IMR-90 (cell line): ENCODE measurements at regions not wholly inside any gene's neighbourhood (a gene's known extent, or its start where the extent isn't known, plus 50 kb on each side); places are given as distances from the start of the nearest gene placed in this dataset.

ENCODE experiments used
- ATAC-seq: fragments of 200-7000 bp; cut with Tn5 transposase; 2 replicates; pipeline ENCODE4 v1.9.1; 2020; ENCODE audit warnings: low read depth, mild to moderate bottlenecking, moderate library complexity
- BruUV-seq: library from RNA; stranded (reverse); fragments of 400-500 nt; replicated peaks from 2 replicates; lab custom pipeline; 2021; lab: Mats Ljungman, UMichigan
- CTCF ChIA-PET: fragments of 300-600 bp; formaldehyde crosslinking; extraction: SDS; loops from one replicate; lab custom pipeline; 2021; ENCODE audit warnings: antibody characterized with exemption; lab: Yijun Ruan, JAX
- POLR2A ChIA-PET: fragments of 300-600 bp; sonication (Branson Sonifier 250); formaldehyde crosslinking; loops from one replicate; lab custom pipeline; 2022; ENCODE audit warnings: antibody characterized with exemption; ENCODE audit not compliant: unreplicated experiment; lab: Charles Lee
- DNase-seq: peaks from one replicate; pipeline ENCODE4 v3.0.0; 2013
- H2AFZ ChIP-seq: replicated peaks from 2 replicates; pipeline ENCODE3; 2013; ENCODE audit warnings: low read length, mild to moderate bottlenecking; ENCODE audit not compliant: poor library complexity
- H2AK5ac ChIP-seq: 2 replicates; pipeline ENCODE4 v1.6.1; 2013; ENCODE audit warnings: low read depth, low read length, inconsistent platforms
- H2AK9ac ChIP-seq: replicated peaks from 2 replicates; pipeline ENCODE3; 2013; ENCODE audit warnings: mild to moderate bottlenecking, low read depth, low read length, moderate library complexity; ENCODE audit not compliant: poor library complexity
- H2BK120ac ChIP-seq: 2 replicates; pipeline ENCODE4 v1.6.1; 2013; ENCODE audit warnings: low read depth, low read length, inconsistent platforms
- H2BK15ac ChIP-seq: 3 replicates; pipeline ENCODE4 v1.6.1; 2013; ENCODE audit warnings: low read depth, low read length, inconsistent platforms
- H2BK20ac ChIP-seq: 2 replicates; pipeline ENCODE4 v1.6.1; 2013; ENCODE audit warnings: low read depth, mild to moderate bottlenecking, inconsistent platforms, low read length, moderate library complexity
- H2BK5ac ChIP-seq: 2 replicates; pipeline ENCODE4 v1.6.1; 2013; ENCODE audit warnings: mild to moderate bottlenecking, low read depth, low read length, inconsistent platforms; ENCODE audit not compliant: poor library complexity, severe bottlenecking
- H3K14ac ChIP-seq: replicated peaks from 2 replicates; pipeline ENCODE4 v1.6.1; 2013; ENCODE audit warnings: low read depth, low read length, inconsistent platforms
- H3K18ac ChIP-seq: 2 replicates; pipeline ENCODE4 v1.6.1; 2013; ENCODE audit warnings: low read depth, low read length, control low read depth
- H3K23ac ChIP-seq: 2 replicates; pipeline ENCODE4 v1.6.1; 2013; ENCODE audit warnings: low read depth, low read length, inconsistent platforms
- H3K27ac ChIP-seq: 2 replicates; pipeline ENCODE4 v1.5.1; 2013; ENCODE audit warnings: mild to moderate bottlenecking, control low read depth, low read length; ENCODE audit not compliant: insufficient read depth
- H3K27me3 ChIP-seq: 2 replicates; pipeline ENCODE4 v1.6.1; 2013; ENCODE audit warnings: low read length; ENCODE audit not compliant: control insufficient read depth, insufficient read depth
- H3K36me3 ChIP-seq: 2 replicates; pipeline ENCODE4 v1.6.1; 2013; ENCODE audit warnings: low read length, mixed read lengths; ENCODE audit not compliant: control insufficient read depth, insufficient read depth
- H3K4ac ChIP-seq: 2 replicates; pipeline ENCODE4 v1.6.1; 2013; ENCODE audit warnings: low read depth, low read length, inconsistent platforms
- H3K4me1 ChIP-seq: 2 replicates; pipeline ENCODE4 v1.6.1; 2013; ENCODE audit warnings: low read length, mixed read lengths; ENCODE audit not compliant: control insufficient read depth, insufficient read depth
- H3K4me2 ChIP-seq: 2 replicates; pipeline ENCODE4 v1.6.1; 2013; ENCODE audit warnings: low read depth, mild to moderate bottlenecking, control low read depth, low read length, moderate library complexity
- H3K4me3 ChIP-seq: 2 replicates; pipeline ENCODE4 v1.5.1; 2013; ENCODE audit warnings: low read depth, mild to moderate bottlenecking, control low read depth, low read length, moderate library complexity; ENCODE audit not compliant: insufficient read depth
- H3K56ac ChIP-seq: 2 replicates; pipeline ENCODE4 v1.6.1; 2013; ENCODE audit warnings: low read length, inconsistent platforms; ENCODE audit not compliant: insufficient read depth; ENCODE audit errors: extremely low read depth
- H3K79me1 ChIP-seq, 2 experiments: 2 replicates each; pipeline ENCODE4 v1.6.1; 2013; ENCODE audit warnings: low read length in 2 of 2, inconsistent platforms in 1 of 2, low read depth in 1 of 2
- H3K9ac ChIP-seq: 2 replicates; pipeline ENCODE4 v1.6.1; 2013; ENCODE audit warnings: low read depth, low read length, control low read depth
- H3K9me1 ChIP-seq: 2 replicates; pipeline ENCODE4 v1.6.1; 2013; ENCODE audit warnings: low read length, inconsistent platforms; ENCODE audit not compliant: insufficient read depth
- H3K9me3 ChIP-seq: 2 replicates; pipeline ENCODE4 v1.6.1; 2013; ENCODE audit warnings: low read length; ENCODE audit not compliant: control insufficient read depth, insufficient read depth
- H4K20me1 ChIP-seq: 2 replicates; pipeline ENCODE4 v1.6.1; 2013; ENCODE audit warnings: low read length, inconsistent platforms; ENCODE audit not compliant: insufficient read depth
- H4K5ac ChIP-seq: 2 replicates; pipeline ENCODE4 v1.6.1; 2013; ENCODE audit warnings: mild to moderate bottlenecking, low read depth, low read length, control low read depth
- H4K8ac ChIP-seq, 2 experiments: 2 replicates each; pipeline ENCODE4 v1.6.1; 2013; ENCODE audit warnings: low read depth in 2 of 2, low read length in 2 of 2, control low read depth in 1 of 2, inconsistent platforms in 1 of 2
- H4K91ac ChIP-seq: 2 replicates; pipeline ENCODE4 v1.6.1; 2013; ENCODE audit warnings: low read depth, low read length, inconsistent platforms; ENCODE audit not compliant: insufficient read depth
- BHLHE40 ChIP-seq: fragments of 150-350 bp; IDR thresholded peaks from 2 replicates; pipeline ENCODE4 v1.6.1; 2016; ENCODE audit warnings: mild to moderate bottlenecking, low read depth, low read length
- CEBPB ChIP-seq: IDR thresholded peaks from 2 replicates; pipeline ENCODE4 v1.6.1; 2012; ENCODE audit warnings: low read depth, low read length, improper control_type of control experiment
- CHD1 ChIP-seq: IDR thresholded peaks from 2 replicates; pipeline ENCODE4 v1.6.1; 2012; ENCODE audit warnings: low read depth, low read length, improper control_type of control experiment
- FOS ChIP-seq: fragments of 150-350 bp; IDR thresholded peaks from 2 replicates; pipeline ENCODE4 v1.6.1; 2016; ENCODE audit warnings: low read depth, low read length
- MAFK ChIP-seq: IDR thresholded peaks from 2 replicates; pipeline ENCODE4 v1.6.1; 2012; ENCODE audit warnings: low read depth, low read length, improper control_type of control experiment
- MAZ ChIP-seq: IDR thresholded peaks from 2 replicates; pipeline ENCODE4 v1.6.1; 2012; ENCODE audit warnings: low read depth, mild to moderate bottlenecking, low read length, improper control_type of control experiment, moderate library complexity, borderline replicate concordance
- MXI1 ChIP-seq: IDR thresholded peaks from 2 replicates; pipeline ENCODE4 v1.6.1; 2012; ENCODE audit warnings: low read depth, mild to moderate bottlenecking, low read length, moderate library complexity, borderline replicate concordance
- NFE2L2 ChIP-seq: fragments of 150-350 bp; IDR thresholded peaks from 2 replicates; pipeline ENCODE4 v1.6.1; 2016; ENCODE audit warnings: low read depth, mild to moderate bottlenecking, low read length
- POLR2A ChIP-seq: IDR thresholded peaks from 2 replicates; pipeline ENCODE4 v1.6.1; 2012; ENCODE audit warnings: mild to moderate bottlenecking, low read depth, low read length
- RAD21 ChIP-seq: IDR thresholded peaks from 2 replicates; pipeline ENCODE4 v1.6.1; 2012; ENCODE audit warnings: low read length, improper control_type of control experiment
- RCOR1 ChIP-seq: IDR thresholded peaks from 2 replicates; pipeline ENCODE4 v1.6.1; 2012; ENCODE audit warnings: mild to moderate bottlenecking, low read length, improper control_type of control experiment; ENCODE audit not compliant: insufficient replicate concordance
- RFX5 ChIP-seq: IDR thresholded peaks from 2 replicates; pipeline ENCODE4 v1.8.0; 2012; ENCODE audit warnings: low read depth, mild to moderate bottlenecking, low read length, moderate library complexity
- SMC3 ChIP-seq: fragments of 150-350 bp; IDR thresholded peaks from 2 replicates; pipeline ENCODE4 v1.6.1; 2016; ENCODE audit warnings: low read depth, mild to moderate bottlenecking, antibody characterized with exemption, low read length, moderate library complexity
- WGBS, 2 experiments: methylation state at CpG; one replicate each; pipeline versions ENCODE4 v1.1.5 to v1.1.7; 2013; ENCODE audit warnings: missing lambda C conversion rate in 2 of 2; ENCODE audit not compliant: insufficient read length in 1 of 2; ENCODE audit errors: extremely low coverage in 2 of 2; 5-methylcytosine and 5-hydroxymethylcytosine counted together
- dilution Hi-C: fragments of 300-500 bp; cut with HindIII; formaldehyde crosslinking; loops from one replicate; pipeline ENCODE4 v1.14.3; 2018; ENCODE audit warnings: low sequenced_read_pairs; ENCODE audit not compliant: unreplicated experiment
- in situ Hi-C: fragments of 300-500 bp; cut with MboI; formaldehyde crosslinking; loops from 3 replicates; pipeline ENCODE4 v1.14.3; 2019; ENCODE audit warnings: low sequenced_read_pairs, inconsistent platforms, mixed read lengths
- intact Hi-C: fragments of 100-400 bp; cut with micrococcal nuclease; formaldehyde crosslinking; loops from 2 replicates; pipeline ENCODE4 v1.10.0; 2022
- TF ChIP-seq, protein P1 (sequence below): conservative IDR thresholded peaks from 2 replicates; pipeline ENCODE4 v1.5.1; 2012; ENCODE audit warnings: mild to moderate bottlenecking, low read depth, low read length, improper control_type of control experiment
- TF ChIP-seq, protein P2 (sequence below): fragments of 150-350 bp; IDR thresholded peaks from 2 replicates; pipeline ENCODE4 v1.6.1; 2017; ENCODE audit warnings: mild to moderate bottlenecking, antibody characterized with exemption, low read length, low read depth
- TF ChIP-seq, protein P3 (sequence below): fragments of 150-350 bp; IDR thresholded peaks from 2 replicates; pipeline ENCODE4 v1.6.1; 2016; ENCODE audit warnings: low read depth, mild to moderate bottlenecking, low read length, moderate library complexity, borderline replicate concordance

DNA sequence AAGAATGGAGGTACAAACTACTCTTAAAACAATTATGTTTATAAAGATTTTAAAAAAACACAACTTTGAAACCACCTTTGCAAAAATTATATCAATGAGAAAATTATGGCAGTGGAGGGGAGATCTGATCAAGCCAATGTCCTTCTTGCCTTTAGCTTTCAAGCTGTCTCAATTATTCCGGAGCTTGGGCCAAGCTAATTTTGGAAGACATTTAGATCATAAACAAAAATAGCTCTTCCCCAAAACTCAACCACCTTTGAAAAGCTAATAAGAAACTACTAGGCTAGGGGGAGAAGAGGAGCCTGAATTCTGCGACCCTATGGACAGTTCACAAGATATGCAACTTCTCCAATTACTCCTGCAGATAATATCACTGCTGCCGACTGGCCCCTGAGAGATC is 263.3 kb downstream of the ICE1 start:
- Histone ChIP-seq H2BK20ac (no peak overlapping the region), H3K23ac (no peak overlapping the region), H4K8ac (no peak overlapping the region), H3K27me3 (no peaks in the 10 kb centered on the region), H3K27ac (no peak overlapping the region), H3K14ac (no peak overlapping the region), H4K91ac (no peak overlapping the region), H2BK5ac (no peak overlapping the region), H3K9ac (no peak overlapping the region), H4K5ac (no peak overlapping the region), H3K79me1 (no peaks in the 10 kb centered on the region), H3K4me2 (no peak overlapping the region), H3K4me1 (no peaks in the 10 kb centered on the region), H3K36me3 (no peaks in the 10 kb centered on the region), H3K4me3 (no peak overlapping the region), H2BK120ac (no peak overlapping the region), H4K20me1 (no peaks in the 10 kb centered on the region), H2AK9ac (no peak overlapping the region), H3K4ac (no peak overlapping the region), H2AFZ (no peak overlapping the region), H3K9me3 (peaks cover 27% of the 10 kb centered on the region), H3K9me1 (no peaks in the 10 kb centered on the region), H2BK15ac (no peak overlapping the region), H3K18ac (no peak overlapping the region), H2AK5ac (no peak overlapping the region), H3K56ac (no peak overlapping the region)
- ATAC-seq (no peak), DNase-seq (no peak)
- intact Hi-C loops (no loop called here), dilution Hi-C loops (no loop called here), in situ Hi-C loops (no loop called here)
- ChIA-PET CTCF (no interaction called here), POLR2A (no interaction called here)
- no TSS peak for BruUV-seq
- WGBS, 2 experiments: no CpG with 5 or more reads among the region's 3 CpGs
- TF ChIP-seq RCOR1 (no peak), MAZ (no peak), RFX5 (no peak), CEBPB (no peak), BHLHE40 (no peak), CHD1 (no peak), RAD21 (no peak), MXI1 (no peak), FOS (no peak), POLR2A (no peak), SMC3 (no peak), NFE2L2 (no peak), MAFK (no peak)
- TF ChIP-seq, protein P1, sequence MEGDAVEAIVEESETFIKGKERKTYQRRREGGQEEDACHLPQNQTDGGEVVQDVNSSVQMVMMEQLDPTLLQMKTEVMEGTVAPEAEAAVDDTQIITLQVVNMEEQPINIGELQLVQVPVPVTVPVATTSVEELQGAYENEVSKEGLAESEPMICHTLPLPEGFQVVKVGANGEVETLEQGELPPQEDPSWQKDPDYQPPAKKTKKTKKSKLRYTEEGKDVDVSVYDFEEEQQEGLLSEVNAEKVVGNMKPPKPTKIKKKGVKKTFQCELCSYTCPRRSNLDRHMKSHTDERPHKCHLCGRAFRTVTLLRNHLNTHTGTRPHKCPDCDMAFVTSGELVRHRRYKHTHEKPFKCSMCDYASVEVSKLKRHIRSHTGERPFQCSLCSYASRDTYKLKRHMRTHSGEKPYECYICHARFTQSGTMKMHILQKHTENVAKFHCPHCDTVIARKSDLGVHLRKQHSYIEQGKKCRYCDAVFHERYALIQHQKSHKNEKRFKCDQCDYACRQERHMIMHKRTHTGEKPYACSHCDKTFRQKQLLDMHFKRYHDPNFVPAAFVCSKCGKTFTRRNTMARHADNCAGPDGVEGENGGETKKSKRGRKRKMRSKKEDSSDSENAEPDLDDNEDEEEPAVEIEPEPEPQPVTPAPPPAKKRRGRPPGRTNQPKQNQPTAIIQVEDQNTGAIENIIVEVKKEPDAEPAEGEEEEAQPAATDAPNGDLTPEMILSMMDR: no peak
- TF ChIP-seq, protein P2, sequence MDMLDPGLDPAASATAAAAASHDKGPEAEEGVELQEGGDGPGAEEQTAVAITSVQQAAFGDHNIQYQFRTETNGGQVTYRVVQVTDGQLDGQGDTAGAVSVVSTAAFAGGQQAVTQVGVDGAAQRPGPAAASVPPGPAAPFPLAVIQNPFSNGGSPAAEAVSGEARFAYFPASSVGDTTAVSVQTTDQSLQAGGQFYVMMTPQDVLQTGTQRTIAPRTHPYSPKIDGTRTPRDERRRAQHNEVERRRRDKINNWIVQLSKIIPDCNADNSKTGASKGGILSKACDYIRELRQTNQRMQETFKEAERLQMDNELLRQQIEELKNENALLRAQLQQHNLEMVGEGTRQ: no peak
- TF ChIP-seq, protein P3, sequence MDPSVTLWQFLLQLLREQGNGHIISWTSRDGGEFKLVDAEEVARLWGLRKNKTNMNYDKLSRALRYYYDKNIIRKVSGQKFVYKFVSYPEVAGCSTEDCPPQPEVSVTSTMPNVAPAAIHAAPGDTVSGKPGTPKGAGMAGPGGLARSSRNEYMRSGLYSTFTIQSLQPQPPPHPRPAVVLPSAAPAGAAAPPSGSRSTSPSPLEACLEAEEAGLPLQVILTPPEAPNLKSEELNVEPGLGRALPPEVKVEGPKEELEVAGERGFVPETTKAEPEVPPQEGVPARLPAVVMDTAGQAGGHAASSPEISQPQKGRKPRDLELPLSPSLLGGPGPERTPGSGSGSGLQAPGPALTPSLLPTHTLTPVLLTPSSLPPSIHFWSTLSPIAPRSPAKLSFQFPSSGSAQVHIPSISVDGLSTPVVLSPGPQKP: no peak
